GM10248 (cell line): ENCODE measurements at regions not wholly inside any gene's neighbourhood (a gene's known extent, or its start where the extent isn't known, plus 50 kb on each side); places are given as distances from the start of the nearest gene placed in this dataset.

Experiments used
- CTCF ChIA-PET: fragments of 300-600 bp; sonication (Branson Sonifier 250); formaldehyde crosslinking; extraction: SDS; loops from one replicate; lab custom pipeline; 2021; ENCODE audit warnings: antibody characterized with exemption; lab: Yijun Ruan, JAX
- POLR2A ChIA-PET: fragments of 350-650 bp; sonication (Branson Sonifier 250); formaldehyde crosslinking; extraction: SDS; loops from one replicate; lab custom pipeline; 2020; ENCODE audit warnings: antibody characterized with exemption; lab: Yijun Ruan, JAX
- DNase-seq: peaks from one replicate; pipeline ENCODE4 v3.0.0; 2012; ENCODE audit errors: extremely low spot score
- TF ChIP-seq, protein P1 (sequence below): IDR thresholded peaks from 2 replicates; pipeline ENCODE4 v1.5.1; 2012; ENCODE audit warnings: mild to moderate bottlenecking, low read depth; ENCODE audit errors: extremely low read depth, missing control alignments, control extremely low read depth

DNA sequence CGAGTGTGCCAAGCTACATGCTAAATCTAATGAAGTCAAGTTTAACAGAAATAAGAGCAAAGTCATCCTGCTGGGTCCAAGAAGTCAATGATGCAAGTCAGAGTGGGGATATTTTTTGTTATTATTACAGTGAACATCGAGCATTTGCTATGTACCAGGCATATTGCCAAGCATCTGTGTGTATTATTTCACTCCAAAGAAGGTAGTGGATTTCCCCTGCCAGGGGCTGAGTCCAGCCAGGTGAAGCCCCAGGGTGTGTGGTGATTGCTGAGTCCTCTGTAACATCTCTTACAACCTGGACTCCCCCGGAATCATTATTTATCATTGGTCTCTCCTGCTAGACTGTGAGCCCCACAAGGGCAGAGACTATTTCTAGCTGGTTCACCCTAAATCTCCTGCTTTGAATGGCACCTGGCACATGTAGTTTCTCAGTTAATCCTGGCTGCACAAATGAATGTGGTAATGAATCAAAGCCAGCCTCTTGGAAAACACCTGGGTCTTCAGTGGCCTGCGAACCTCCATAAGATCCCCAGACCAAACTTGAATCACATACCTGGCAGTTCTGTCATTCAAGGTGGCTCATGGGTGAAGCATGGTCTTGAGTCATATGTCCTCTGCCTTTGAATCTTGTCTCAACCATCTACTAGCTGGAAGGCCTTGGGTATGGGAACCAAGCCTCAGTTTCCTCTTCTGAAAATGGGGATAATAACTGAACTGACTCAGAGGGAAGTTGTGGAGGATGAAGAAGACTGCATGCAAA lies 549.2 kb downstream of the MIAT start:
- CTCF ChIA-PET, result no interaction called here
- no peak for DNase-seq
- POLR2A ChIA-PET, result no interaction called here
- TF ChIP-seq, protein P1, sequence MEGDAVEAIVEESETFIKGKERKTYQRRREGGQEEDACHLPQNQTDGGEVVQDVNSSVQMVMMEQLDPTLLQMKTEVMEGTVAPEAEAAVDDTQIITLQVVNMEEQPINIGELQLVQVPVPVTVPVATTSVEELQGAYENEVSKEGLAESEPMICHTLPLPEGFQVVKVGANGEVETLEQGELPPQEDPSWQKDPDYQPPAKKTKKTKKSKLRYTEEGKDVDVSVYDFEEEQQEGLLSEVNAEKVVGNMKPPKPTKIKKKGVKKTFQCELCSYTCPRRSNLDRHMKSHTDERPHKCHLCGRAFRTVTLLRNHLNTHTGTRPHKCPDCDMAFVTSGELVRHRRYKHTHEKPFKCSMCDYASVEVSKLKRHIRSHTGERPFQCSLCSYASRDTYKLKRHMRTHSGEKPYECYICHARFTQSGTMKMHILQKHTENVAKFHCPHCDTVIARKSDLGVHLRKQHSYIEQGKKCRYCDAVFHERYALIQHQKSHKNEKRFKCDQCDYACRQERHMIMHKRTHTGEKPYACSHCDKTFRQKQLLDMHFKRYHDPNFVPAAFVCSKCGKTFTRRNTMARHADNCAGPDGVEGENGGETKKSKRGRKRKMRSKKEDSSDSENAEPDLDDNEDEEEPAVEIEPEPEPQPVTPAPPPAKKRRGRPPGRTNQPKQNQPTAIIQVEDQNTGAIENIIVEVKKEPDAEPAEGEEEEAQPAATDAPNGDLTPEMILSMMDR, result no peak

DNA sequence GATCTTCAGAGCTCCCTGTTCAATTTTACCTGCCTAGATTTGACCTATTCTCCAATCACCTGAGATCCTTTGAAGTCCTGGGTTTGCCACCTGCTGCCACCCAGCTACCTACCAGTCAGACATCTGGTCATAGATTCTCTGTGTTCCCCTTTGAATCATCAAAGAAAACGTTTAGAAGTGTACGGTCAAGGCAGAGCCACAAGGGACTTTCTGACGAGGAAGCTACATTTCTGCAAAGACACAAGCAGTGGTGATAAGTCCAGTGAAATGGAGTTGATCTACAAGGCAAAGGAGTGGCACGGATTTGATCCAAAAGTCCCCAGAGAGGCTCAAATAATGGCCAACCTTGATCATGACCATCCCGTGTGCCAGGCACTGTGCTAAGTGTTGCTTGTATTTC lies 549.9 kb downstream of the MIAT start:
- no peak for DNase-seq
- TF ChIP-seq, protein P1, result no peak
- POLR2A ChIA-PET, result no interaction called here
- CTCF ChIA-PET, result no interaction called here

DNA sequence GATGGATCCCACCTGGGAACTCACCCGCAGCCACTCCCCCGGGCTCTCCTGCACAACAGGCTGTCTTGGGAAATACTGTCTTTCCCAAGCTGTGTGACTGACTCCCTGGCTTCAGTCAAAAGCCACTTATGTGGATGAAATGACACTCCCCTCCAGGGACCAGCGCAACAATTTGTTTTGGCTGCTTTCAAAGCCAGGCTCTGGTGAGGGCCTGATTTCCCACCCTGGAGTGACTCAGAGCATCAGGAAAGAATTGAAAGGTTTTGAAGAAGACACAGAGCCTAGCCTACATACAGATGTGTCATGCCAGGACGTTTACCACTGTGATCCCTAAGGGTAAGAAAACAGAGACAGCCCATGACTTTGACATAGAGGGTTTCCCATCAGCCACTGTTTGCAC lies 550.5 kb downstream of the MIAT start:
- DNase-seq, result no peak
- TF ChIP-seq, protein P1, result no peak
- POLR2A ChIA-PET, result no interaction called here
- CTCF ChIA-PET, result no interaction called here

DNA sequence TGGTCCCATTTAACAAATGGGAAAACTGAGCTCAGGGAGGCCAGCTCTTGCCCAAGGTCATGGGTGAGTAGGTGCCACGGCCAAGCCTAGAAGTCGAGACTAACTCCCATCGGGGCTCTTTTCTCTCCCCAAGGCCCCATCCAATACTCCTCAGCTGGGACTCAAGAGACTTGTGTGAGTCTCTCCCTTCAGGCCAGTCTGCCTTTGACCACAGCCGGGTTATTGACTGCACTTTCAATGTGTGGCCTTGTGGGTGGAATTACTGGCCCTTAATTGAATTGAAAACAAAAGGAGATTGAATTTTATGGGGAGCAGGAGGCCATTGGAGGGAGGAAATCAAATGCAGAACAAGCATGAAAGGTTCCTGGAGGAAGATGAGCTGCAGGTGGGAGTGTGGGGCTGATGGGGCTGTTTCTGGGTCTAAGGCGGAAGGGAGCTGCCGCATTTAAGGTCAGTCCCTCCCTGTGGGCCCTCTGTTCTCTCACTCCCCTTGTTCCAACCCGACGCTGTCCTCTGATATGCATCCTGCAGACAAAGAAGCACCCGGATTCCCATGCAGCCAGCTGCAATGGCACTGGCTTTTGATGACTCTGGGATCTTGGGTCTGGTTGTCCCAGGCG lies 552.8 kb downstream of the MIAT start:
- DNase-seq, result no peak
- ChIA-PET CTCF (interaction anchor here (1.0 to 1.1 kb wide), 2 partner anchors 10 to 26 kb away, joined by 3 to 4 read pairs; no protein-coding TSS in a partner anchor), POLR2A (no interaction called here)
- TF ChIP-seq, protein P1, result no peak

DNA sequence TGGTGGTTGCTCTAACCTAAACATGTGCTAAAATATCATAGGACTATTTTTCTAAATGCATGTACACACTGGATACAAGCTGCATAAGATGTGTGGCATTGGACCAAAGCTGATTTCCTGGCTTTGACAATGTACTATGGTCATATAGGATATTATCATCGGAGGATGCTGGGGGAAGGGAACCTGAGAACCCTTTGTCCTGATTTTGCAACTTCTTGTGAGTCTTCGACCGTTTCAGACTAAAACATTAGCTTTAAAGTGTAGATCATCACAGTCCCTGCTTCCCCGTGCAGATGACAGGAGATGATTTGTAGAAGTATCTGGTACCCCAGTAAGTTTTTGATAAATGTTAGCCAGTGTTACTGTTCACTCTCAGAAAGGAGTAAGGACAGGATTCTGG lies 554.7 kb downstream of the MIAT start:
- POLR2A ChIA-PET, result no interaction called here
- CTCF ChIA-PET, result no interaction called here
- no peak for DNase-seq

DNA sequence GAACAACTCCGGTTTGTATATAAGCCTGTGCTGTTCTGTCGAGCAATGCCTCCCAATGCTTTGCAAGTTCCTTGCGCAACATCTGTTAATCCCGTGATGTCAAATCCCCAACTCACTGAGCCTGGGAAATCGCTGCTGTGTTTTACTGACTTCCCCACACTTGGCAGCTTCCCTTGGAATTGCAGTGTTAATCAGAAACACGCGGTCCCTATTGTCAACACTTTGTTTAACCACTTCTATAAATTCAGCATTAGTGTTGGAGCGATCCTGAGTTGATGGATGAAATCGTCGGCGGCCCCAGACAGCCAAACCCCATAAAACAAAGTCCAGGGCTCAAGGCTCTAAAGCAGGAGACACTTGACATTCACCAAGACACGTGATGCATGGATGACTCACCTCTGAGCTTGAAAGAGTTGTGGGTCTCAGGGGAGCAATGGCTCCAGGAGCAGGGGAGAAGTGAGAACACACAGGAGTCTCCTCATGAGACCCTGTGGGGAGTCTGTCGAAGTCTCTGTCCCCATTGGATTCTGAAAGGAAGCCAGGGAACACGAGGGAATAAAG lies 555.3 kb downstream of the MIAT start:
- TF ChIP-seq, protein P1, result no peak
- ChIA-PET POLR2A (no interaction called here), CTCF (no interaction called here)
- no peak for DNase-seq

More for the DNA sequence above, 554.7 kb downstream of the MIAT start:
- TF ChIP-seq, protein P1, result no peak
